Type B pancreatic cell (in vitro differentiated cells): ENCODE measurements at regions not wholly inside any gene's neighbourhood (a gene's known extent, or its start where the extent isn't known, plus 50 kb on each side); places are given as distances from the start of the nearest gene placed in this dataset.

Experiments used
- DNase-seq: peaks from one replicate; pipeline ENCODE4 v3.0.0; 2021; ENCODE audit warnings: mixed read lengths; ENCODE audit not compliant: unreplicated experiment; ENCODE audit errors: extremely low spot score
- H3K27ac Mint-ChIP-seq: 2 replicates; pipeline ENCODE4 v1.8.0; 2021; ENCODE audit warnings: mild to moderate bottlenecking, mixed read lengths
- H3K27me3 Mint-ChIP-seq: 2 replicates; pipeline ENCODE4 v1.8.0; 2021; ENCODE audit warnings: mixed read lengths
- H3K36me3 Mint-ChIP-seq: 2 replicates; pipeline ENCODE4 v1.8.0; 2021; ENCODE audit warnings: mixed read lengths
- H3K4me1 Mint-ChIP-seq: one replicate; pipeline ENCODE4 v1.8.0; 2021; ENCODE audit warnings: mixed read lengths; ENCODE audit not compliant: unreplicated experiment
- H3K4me3 Mint-ChIP-seq: 2 replicates; pipeline ENCODE4 v1.8.0; 2021; ENCODE audit warnings: mild to moderate bottlenecking, mixed read lengths
- H3K9me3 Mint-ChIP-seq: 2 replicates; pipeline ENCODE4 v1.8.0; 2021; ENCODE audit warnings: mixed read lengths
- CTCF ChIP-seq: fragments of 200-600 bp; sonication (generic); conservative IDR thresholded peaks from 2 replicates; pipeline ENCODE4 v1.5.0; 2021; ENCODE audit warnings: antibody characterized with exemption, mild to moderate bottlenecking

- H3K9me3 Mint-ChIP-seq = peaks cover 5% of the 10 kb centered on the region
- no peaks in the 10 kb centered on the region for H3K36me3 Mint-ChIP-seq
- H3K4me1 Mint-ChIP-seq = no peaks in the 10 kb centered on the region
- H3K27me3 Mint-ChIP-seq = no peaks in the 10 kb centered on the region
- no peak overlapping the region for H3K27ac Mint-ChIP-seq
- TF ChIP-seq CTCF = no peak
- H3K4me3 Mint-ChIP-seq = no peak overlapping the region
- peak; percentile 20 for DNase-seq
Observed at GRCh38 chr1:30294508-30294907, 428.9 kb downstream of the MATN1 start.

DNA sequence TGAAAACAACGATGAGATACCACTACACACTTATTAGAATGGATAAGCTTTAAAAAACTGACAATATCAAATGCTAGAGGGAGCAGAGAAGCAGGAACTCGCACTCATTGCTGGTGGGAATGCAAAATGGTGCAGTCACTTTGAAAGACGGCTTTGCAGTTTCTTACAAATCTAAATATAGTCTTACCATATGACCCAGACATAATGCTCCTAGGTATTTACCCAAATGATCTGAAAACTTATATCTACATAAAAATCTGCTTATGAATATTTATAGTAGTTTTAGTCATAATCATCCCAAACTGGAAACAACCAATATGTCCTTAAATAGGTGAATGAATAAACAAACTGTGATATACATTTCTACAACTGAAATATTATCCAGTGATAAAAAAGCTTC lies 430.9 kb downstream of the MATN1 start:
- Mint-ChIP-seq H3K4me1 (no peaks in the 10 kb centered on the region), H3K4me3 (no peak overlapping the region), H3K36me3 (no peaks in the 10 kb centered on the region), H3K27ac (no peak overlapping the region), H3K27me3 (no peaks in the 10 kb centered on the region), H3K9me3 (peaks cover 5% of the 10 kb centered on the region)
- no peak for TF ChIP-seq CTCF
- no peak for DNase-seq

- Mint-ChIP-seq H3K4me1 (no peaks in the 10 kb centered on the region), H3K4me3 (no peak overlapping the region), H3K27me3 (no peaks in the 10 kb centered on the region), H3K9me3 (peaks cover 5% of the 10 kb centered on the region), H3K36me3 (no peaks in the 10 kb centered on the region), H3K27ac (no peak overlapping the region)
- no peak for TF ChIP-seq CTCF
- DNase-seq = no peak
Observed at GRCh38 chr1:30291526-30291925, 431.9 kb downstream of the MATN1 start.

GRCh38 chr1:30290581-30290980 lies 432.8 kb downstream of the MATN1 start:
- Mint-ChIP-seq H3K36me3 (no peaks in the 10 kb centered on the region), H3K9me3 (peaks cover 5% of the 10 kb centered on the region), H3K4me3 (no peak overlapping the region), H3K27me3 (no peaks in the 10 kb centered on the region), H3K27ac (no peak overlapping the region), H3K4me1 (no peaks in the 10 kb centered on the region)
- peak; percentile 29 for DNase-seq
- no peak for TF ChIP-seq CTCF

DNA sequence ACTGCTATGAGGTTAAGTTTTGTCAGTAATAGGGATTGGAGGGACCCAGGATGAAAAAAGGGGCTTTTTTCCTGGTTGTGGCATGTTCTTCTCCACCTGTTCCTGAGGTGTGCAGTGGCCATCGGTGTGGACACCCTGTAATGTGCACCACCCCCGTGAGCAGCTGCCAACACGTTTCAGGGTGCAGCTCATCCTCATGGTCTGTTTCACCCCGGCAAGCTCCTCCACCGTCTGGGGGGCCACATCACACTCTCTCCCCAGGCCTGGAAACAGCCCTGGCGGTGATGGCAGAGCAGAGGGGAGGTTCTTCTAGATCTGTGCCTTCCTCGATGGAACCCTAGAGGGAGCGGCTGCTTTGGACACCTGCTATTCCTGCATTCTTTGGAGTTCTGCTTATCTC lies 435.4 kb downstream of the MATN1 start:
- no peaks in the 10 kb centered on the region for H3K9me3 Mint-ChIP-seq
- H3K27ac Mint-ChIP-seq = no peak overlapping the region
- peaks cover 8% of the 10 kb centered on the region for H3K4me1 Mint-ChIP-seq
- no peaks in the 10 kb centered on the region for H3K27me3 Mint-ChIP-seq
- H3K36me3 Mint-ChIP-seq = no peaks in the 10 kb centered on the region
- TF ChIP-seq CTCF = no peak
- no peak overlapping the region for H3K4me3 Mint-ChIP-seq
- DNase-seq = peak; percentile 39
